ENCODE measurements at regions not wholly inside any gene's neighbourhood (a gene's known extent, or its start where the extent isn't known, plus 50 kb on each side); places are given as distances from the start of the nearest gene placed in this dataset.

DNA sequence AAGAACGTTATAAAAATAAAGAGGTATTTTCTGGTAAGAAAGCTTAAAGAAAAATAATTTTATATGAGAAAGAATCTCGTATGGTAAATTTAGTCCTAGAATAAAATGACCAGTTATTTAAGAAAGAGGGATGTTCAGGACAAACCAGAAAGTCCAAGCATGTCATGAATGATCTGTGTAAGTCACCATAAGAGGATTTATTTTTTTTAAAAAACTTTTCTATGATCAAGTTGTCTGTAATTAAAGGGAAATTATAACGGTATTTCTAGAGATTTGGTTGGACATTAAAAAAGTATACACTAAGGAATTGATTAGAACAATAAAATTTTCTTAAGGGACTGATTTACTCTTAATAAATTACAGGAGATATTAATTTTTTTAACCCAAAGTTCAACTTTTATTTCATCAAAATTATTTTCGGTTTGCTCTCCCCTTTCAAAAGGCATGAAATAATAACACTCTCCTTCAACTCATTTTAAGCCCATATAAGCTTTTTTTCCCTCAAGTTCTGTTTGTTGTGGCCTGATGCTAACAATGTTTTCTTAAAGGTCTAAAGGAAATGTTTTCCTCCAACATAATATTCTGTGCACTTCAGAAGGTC, 49.9 kb upstream of the CPSF6 start:
- no peak for DNase-seq (ENCODE audit: low spot score)
